ENCODE measurements at regions not wholly inside any gene's neighbourhood (a gene's known extent, or its start where the extent isn't known, plus 50 kb on each side); places are given as distances from the start of the nearest gene placed in this dataset.

- TF ChIP-seq EZH2 (optimal IDR thresholded peaks at IDR 0.05; ENCODE audit: low read depth, low read length) (no peak), CTCF (IDR thresholded peaks at IDR 0.05; ENCODE audit: low read length) (no peak), EZH2phosphoT487 (IDR thresholded peaks at IDR 0.05; ENCODE audit: low read length) (no peak)
These were observed 313.5 kb upstream of the SLC39A10 start for GRCh38 chr2:195343540-195343939.
